Lower leg skin (tissue), 3 donors: ENCODE measurements at regions not wholly inside any gene's neighbourhood (a gene's known extent, or its start where the extent isn't known, plus 50 kb on each side); places are given as distances from the start of the nearest gene placed in this dataset.

ENCODE experiments used
- POLR2A ChIP-seq, 2 donors: fragments of 450-650 bp; IDR thresholded peaks; one replicate each; pipeline ENCODE4 v1.6.1; 2016 to 2017; ENCODE audit warnings: antibody characterized with exemption in 2 of 2, mild to moderate bottlenecking in 1 of 2, moderate library complexity in 1 of 2
- TF ChIP-seq, protein P1 (sequence below), 3 donors: fragments of 450-650 bp; IDR thresholded peaks; one replicate each; pipeline ENCODE4 v1.5.1; 2016; ENCODE audit warnings: antibody characterized with exemption in 3 of 3, mild to moderate bottlenecking in 3 of 3, moderate library complexity in 2 of 3

DNA sequence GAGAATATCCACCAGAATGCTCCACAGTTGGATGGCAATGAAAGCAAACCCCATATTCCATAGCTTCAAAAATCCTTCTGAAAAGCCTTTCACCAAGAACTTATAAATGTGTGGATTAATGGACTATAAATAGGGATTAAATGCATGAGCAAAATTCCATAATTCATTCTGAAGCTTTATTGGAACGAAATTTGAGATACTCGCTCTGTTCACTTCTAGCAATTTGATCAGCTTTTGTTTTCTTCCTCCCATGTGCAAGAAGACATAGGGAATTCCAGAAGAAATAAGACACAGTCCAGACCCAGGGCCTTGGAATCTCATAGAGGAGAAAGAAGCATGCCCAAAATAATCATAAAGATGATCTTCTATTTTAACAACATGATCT is 285.9 kb upstream of the TMPO start:
- TF ChIP-seq, protein P1, sequence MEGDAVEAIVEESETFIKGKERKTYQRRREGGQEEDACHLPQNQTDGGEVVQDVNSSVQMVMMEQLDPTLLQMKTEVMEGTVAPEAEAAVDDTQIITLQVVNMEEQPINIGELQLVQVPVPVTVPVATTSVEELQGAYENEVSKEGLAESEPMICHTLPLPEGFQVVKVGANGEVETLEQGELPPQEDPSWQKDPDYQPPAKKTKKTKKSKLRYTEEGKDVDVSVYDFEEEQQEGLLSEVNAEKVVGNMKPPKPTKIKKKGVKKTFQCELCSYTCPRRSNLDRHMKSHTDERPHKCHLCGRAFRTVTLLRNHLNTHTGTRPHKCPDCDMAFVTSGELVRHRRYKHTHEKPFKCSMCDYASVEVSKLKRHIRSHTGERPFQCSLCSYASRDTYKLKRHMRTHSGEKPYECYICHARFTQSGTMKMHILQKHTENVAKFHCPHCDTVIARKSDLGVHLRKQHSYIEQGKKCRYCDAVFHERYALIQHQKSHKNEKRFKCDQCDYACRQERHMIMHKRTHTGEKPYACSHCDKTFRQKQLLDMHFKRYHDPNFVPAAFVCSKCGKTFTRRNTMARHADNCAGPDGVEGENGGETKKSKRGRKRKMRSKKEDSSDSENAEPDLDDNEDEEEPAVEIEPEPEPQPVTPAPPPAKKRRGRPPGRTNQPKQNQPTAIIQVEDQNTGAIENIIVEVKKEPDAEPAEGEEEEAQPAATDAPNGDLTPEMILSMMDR (IDR thresholded peaks at IDR 0.05), result no peak
- TF ChIP-seq POLR2A (IDR thresholded peaks at IDR 0.05), result no peak
